ENCODE measurements at regions not wholly inside any gene's neighbourhood (a gene's known extent, or its start where the extent isn't known, plus 50 kb on each side); places are given as distances from the start of the nearest gene placed in this dataset.
"Not testable (repeated sequence)": the region's sequence is repeated elsewhere in the genome, so short reads cannot be mapped to it uniquely, and the experiment has no call there.

- no peak overlapping the region for H3K4me3 Mint-ChIP-seq
- intact Hi-C loops (cut with micrococcal nuclease) = no loop called here
- no peaks in the 10 kb centered on the region for H3K36me3 Mint-ChIP-seq (ENCODE audit: low read depth)
- H3K27ac Mint-ChIP-seq = no peak overlapping the region
- no peaks in the 10 kb centered on the region for H3K4me1 Mint-ChIP-seq (ENCODE audit: low read depth)
- DNase-seq (ENCODE audit: low spot score) = no peak
- no peaks in the 10 kb centered on the region for H3K9me3 Mint-ChIP-seq
- H3K27me3 Mint-ChIP-seq (ENCODE audit: insufficient read depth) = no peaks in the 10 kb centered on the region
Observed at GRCh38 chr7:79540592-79540991, 87.1 kb upstream of the MAGI2 start.

- no peak for DNase-seq (ENCODE audit: low spot score)
- Mint-ChIP-seq H3K4me3 (no peak overlapping the region), H3K27me3 (ENCODE audit: insufficient read depth) (no peaks in the 10 kb centered on the region), H3K9me3 (no peaks in the 10 kb centered on the region), H3K36me3 (ENCODE audit: low read depth) (no peaks in the 10 kb centered on the region), H3K4me1 (ENCODE audit: low read depth) (no peaks in the 10 kb centered on the region), H3K27ac (no peak overlapping the region)
- intact Hi-C loops (cut with micrococcal nuclease) = no loop called here
Observed at GRCh38 chr7:79534128-79534527, 80.7 kb upstream of the MAGI2 start.

- Mint-ChIP-seq H3K27me3 (ENCODE audit: insufficient read depth) (no peaks in the 10 kb centered on the region), H3K9me3 (no peaks in the 10 kb centered on the region), H3K4me3 (no peak overlapping the region), H3K27ac (no peak overlapping the region), H3K36me3 (ENCODE audit: low read depth) (no peaks in the 10 kb centered on the region), H3K4me1 (ENCODE audit: low read depth) (no peaks in the 10 kb centered on the region)
- no peak for DNase-seq (ENCODE audit: low spot score)
- intact Hi-C loops (cut with micrococcal nuclease) = no loop called here
Observed at GRCh38 chr7:79531905-79532664, 78.6 kb upstream of the MAGI2 start.

- no peaks in the 10 kb centered on the region for H3K27me3 Mint-ChIP-seq (ENCODE audit: insufficient read depth)
- no peak overlapping the region for H3K27ac Mint-ChIP-seq
- no peaks in the 10 kb centered on the region for H3K4me1 Mint-ChIP-seq (ENCODE audit: low read depth)
- no peak for DNase-seq (ENCODE audit: low spot score)
- no peaks in the 10 kb centered on the region for H3K36me3 Mint-ChIP-seq (ENCODE audit: low read depth)
- intact Hi-C loops (cut with micrococcal nuclease) = no loop called here
- H3K9me3 Mint-ChIP-seq = no peaks in the 10 kb centered on the region
- H3K4me3 Mint-ChIP-seq = no peak overlapping the region
Observed at GRCh38 chr7:79531116-79531515, 77.6 kb upstream of the MAGI2 start.

GRCh38 chr7:79529881-79530235 is 76.4 kb upstream of the MAGI2 start:
- Mint-ChIP-seq H3K4me1 (ENCODE audit: low read depth) (no peaks in the 10 kb centered on the region), H3K27ac (no peak overlapping the region), H3K36me3 (ENCODE audit: low read depth) (no peaks in the 10 kb centered on the region), H3K9me3 (no peaks in the 10 kb centered on the region), H3K4me3 (no peak overlapping the region), H3K27me3 (ENCODE audit: insufficient read depth) (no peaks in the 10 kb centered on the region)
- no peak for DNase-seq (ENCODE audit: low spot score)
- intact Hi-C loops (cut with micrococcal nuclease) = no loop called here

GRCh38 chr7:79529214-79529880 is 75.9 kb upstream of the MAGI2 start:
- no peaks in the 10 kb centered on the region for H3K9me3 Mint-ChIP-seq
- H3K27me3 Mint-ChIP-seq (ENCODE audit: insufficient read depth) = no peaks in the 10 kb centered on the region
- intact Hi-C loops (cut with micrococcal nuclease) = no loop called here
- no peak for DNase-seq (ENCODE audit: low spot score)
- no peak overlapping the region for H3K4me3 Mint-ChIP-seq
- H3K27ac Mint-ChIP-seq = no peak overlapping the region
- H3K4me1 Mint-ChIP-seq (ENCODE audit: low read depth) = no peaks in the 10 kb centered on the region
- H3K36me3 Mint-ChIP-seq (ENCODE audit: low read depth) = no peaks in the 10 kb centered on the region

- DNase-seq (ENCODE audit: low spot score) = no peak
- intact Hi-C loops (cut with micrococcal nuclease) = no loop called here
- Mint-ChIP-seq H3K4me3 (no peak overlapping the region), H3K27me3 (ENCODE audit: insufficient read depth) (no peaks in the 10 kb centered on the region), H3K4me1 (ENCODE audit: low read depth) (no peaks in the 10 kb centered on the region), H3K36me3 (ENCODE audit: low read depth) (no peaks in the 10 kb centered on the region), H3K27ac (no peak overlapping the region), H3K9me3 (no peaks in the 10 kb centered on the region)
Observed at GRCh38 chr7:79528421-79528820, 75.0 kb upstream of the MAGI2 start.

- no peaks in the 10 kb centered on the region for H3K36me3 Mint-ChIP-seq (ENCODE audit: low read depth)
- H3K27me3 Mint-ChIP-seq (ENCODE audit: insufficient read depth) = no peaks in the 10 kb centered on the region
- intact Hi-C loops (cut with micrococcal nuclease) = no loop called here
- H3K27ac Mint-ChIP-seq = no peak overlapping the region
- H3K9me3 Mint-ChIP-seq = no peaks in the 10 kb centered on the region
- no peaks in the 10 kb centered on the region for H3K4me1 Mint-ChIP-seq (ENCODE audit: low read depth)
- no peak for DNase-seq (ENCODE audit: low spot score)
- no peak overlapping the region for H3K4me3 Mint-ChIP-seq
Observed at GRCh38 chr7:79524048-79524447, 70.6 kb upstream of the MAGI2 start.

- no peak for DNase-seq (ENCODE audit: low spot score)
- Mint-ChIP-seq H3K36me3 (ENCODE audit: low read depth) (no peaks in the 10 kb centered on the region), H3K27me3 (ENCODE audit: insufficient read depth) (no peaks in the 10 kb centered on the region), H3K9me3 (no peaks in the 10 kb centered on the region), H3K27ac (no peak overlapping the region), H3K4me3 (no peak overlapping the region), H3K4me1 (ENCODE audit: low read depth) (no peaks in the 10 kb centered on the region)
- intact Hi-C loops (cut with micrococcal nuclease) = no loop called here
Observed at GRCh38 chr7:79523436-79523835, 70.0 kb upstream of the MAGI2 start.

GRCh38 chr7:79520543-79520942 is 67.1 kb upstream of the MAGI2 start:
- Mint-ChIP-seq H3K27me3 (ENCODE audit: insufficient read depth) (no peaks in the 10 kb centered on the region), H3K27ac (no peak overlapping the region), H3K4me1 (ENCODE audit: low read depth) (no peaks in the 10 kb centered on the region), H3K4me3 (no peak overlapping the region), H3K9me3 (no peaks in the 10 kb centered on the region), H3K36me3 (ENCODE audit: low read depth) (no peaks in the 10 kb centered on the region)
- DNase-seq (ENCODE audit: low spot score) = no peak
- intact Hi-C loops (cut with micrococcal nuclease) = no loop called here

- Mint-ChIP-seq H3K9me3 (no peaks in the 10 kb centered on the region), H3K27me3 (ENCODE audit: insufficient read depth) (no peaks in the 10 kb centered on the region), H3K36me3 (ENCODE audit: low read depth) (no peaks in the 10 kb centered on the region), H3K27ac (no peak overlapping the region), H3K4me1 (ENCODE audit: low read depth) (no peaks in the 10 kb centered on the region), H3K4me3 (no peak overlapping the region)
- no peak for DNase-seq (ENCODE audit: low spot score)
- intact Hi-C loops (cut with micrococcal nuclease) = no loop called here
Observed at GRCh38 chr7:79515358-79515757, 61.9 kb upstream of the MAGI2 start.

- no peaks in the 10 kb centered on the region for H3K27me3 Mint-ChIP-seq (ENCODE audit: insufficient read depth)
- no peak for DNase-seq (ENCODE audit: low spot score)
- no peaks in the 10 kb centered on the region for H3K9me3 Mint-ChIP-seq
- H3K4me3 Mint-ChIP-seq = no peak overlapping the region
- no peaks in the 10 kb centered on the region for H3K4me1 Mint-ChIP-seq (ENCODE audit: low read depth)
- no peaks in the 10 kb centered on the region for H3K36me3 Mint-ChIP-seq (ENCODE audit: low read depth)
- no peak overlapping the region for H3K27ac Mint-ChIP-seq
- intact Hi-C loops (cut with micrococcal nuclease) = no loop called here
Observed at GRCh38 chr7:79513261-79513660, 59.8 kb upstream of the MAGI2 start.

GRCh38 chr7:79512261-79512660 is 58.8 kb upstream of the MAGI2 start:
- H3K27ac Mint-ChIP-seq = no peak overlapping the region

GRCh38 chr7:79511056-79511455 is 57.6 kb upstream of the MAGI2 start:
- intact Hi-C loops (cut with micrococcal nuclease); H3K9me3 Mint-ChIP-seq; H3K27ac Mint-ChIP-seq; H3K4me3 Mint-ChIP-seq; H3K36me3 Mint-ChIP-seq (ENCODE audit: low read depth); H3K27me3 Mint-ChIP-seq (ENCODE audit: insufficient read depth); DNase-seq (ENCODE audit: low spot score); H3K4me1 Mint-ChIP-seq (ENCODE audit: low read depth): not testable (repeated sequence)

More at GRCh38 chr7:79512261-79512660, 58.8 kb upstream of the MAGI2 start:
- intact Hi-C loops (cut with micrococcal nuclease) = no loop called here
- Mint-ChIP-seq H3K36me3 (ENCODE audit: low read depth) (no peaks in the 10 kb centered on the region), H3K9me3 (no peaks in the 10 kb centered on the region), H3K27me3 (ENCODE audit: insufficient read depth) (no peaks in the 10 kb centered on the region), H3K4me1 (ENCODE audit: low read depth) (no peaks in the 10 kb centered on the region), H3K4me3 (no peak overlapping the region)
- DNase-seq (ENCODE audit: low spot score) = no peak

All from activated T-helper 1 cell treated with anti-CD3 and anti-CD28 coated beads, Interleukin-12 subunit alpha, Interleukin-12 subunit beta, Interleukin-2, Interleukin-4 antibody, amounts not matched to agents 30 ng/mL and 10 ng/mL and 1 ng/mL, durations not matched to agents 14 hours and 24 hours and 36 hours (primary cell).